Ovary (tissue), 7 donors: ENCODE measurements at regions not wholly inside any gene's neighbourhood (a gene's known extent, or its start where the extent isn't known, plus 50 kb on each side); places are given as distances from the start of the nearest gene placed in this dataset.
"Not testable (repeated sequence)": the region's sequence is repeated elsewhere in the genome, so short reads cannot be mapped to it uniquely, and the experiment has no call there.

Experiments used
- DNase-seq, 5 donors: peaks; one replicate each; pipeline ENCODE4 v3.0.0-alpha.2; 2019 to 2020
- H3K27ac ChIP-seq, 2 donors: fragments of 200-600 bp; one replicate each; pipeline versions ENCODE4 v1.5.1 to v1.8.0; 2019 to 2022
- H3K27me3 ChIP-seq: fragments of 200-600 bp; one replicate; pipeline ENCODE4 v1.8.0; 2022
- H3K36me3 ChIP-seq: fragments of 200-600 bp; sonication (generic); one replicate; pipeline ENCODE4 v1.5.1; 2019
- H3K4me1 ChIP-seq: one replicate; pipeline ENCODE4 v1.8.1; 2013; ENCODE audit warnings: mild to moderate bottlenecking, moderate library complexity; ENCODE audit not compliant: insufficient read depth
- H3K4me3 ChIP-seq: fragments of 200-600 bp; sonication (generic); one replicate; pipeline ENCODE4 v1.5.1; 2017
- H3K9me3 ChIP-seq, 2 donors: fragments of 200-600 bp in 1 of 2; sonication (generic) in 1 of 2; one replicate each; pipeline versions ENCODE4 v1.5.1 to v1.8.1; 2013 to 2019; ENCODE audit warnings: mild to moderate bottlenecking in 1 of 2, moderate library complexity in 1 of 2
- CTCF ChIP-seq, 3 donors: fragments of 450-650 bp in 2 of 3; fragments of 200-600 bp in 1 of 3; IDR thresholded peaks; one replicate each; pipeline versions ENCODE4 v1.5.1 to v1.8.0; 2016 to 2022; ENCODE audit warnings: antibody characterized with exemption in 3 of 3, mild to moderate bottlenecking in 1 of 3
- EP300 ChIP-seq: sonication (generic); formaldehyde crosslinking; IDR thresholded peaks from one replicate; pipeline ENCODE4 v1.6.1; 2017; ENCODE audit warnings: antibody characterized with exemption
- POLR2A ChIP-seq: fragments of 450-650 bp; IDR thresholded peaks from one replicate; pipeline ENCODE4 v1.6.1; 2017; ENCODE audit warnings: antibody characterized with exemption, mild to moderate bottlenecking, moderate library complexity
- WGBS, 3 donors: extraction: QIAGEN DNeasy Blood & Tissue Kit in 1 of 3; methylation state at CpG; one replicate each; pipeline versions ENCODE4 v1.1.5 to v1.1.7; 2013 to 2017; 5-methylcytosine and 5-hydroxymethylcytosine counted together
- intact Hi-C, 4 donors: fragments of 100-400 bp; cut with DNase I; formaldehyde crosslinking; loops; one replicate each; pipeline versions ENCODE4 v1.11.0 to v1.15.1; 2022 to 2023
- donor health status: DM: no; HTN: no; CAD: no; lungs with moderate emphysema.
- donor health status: DM: no; HTN: no; CAD: no.
- donor health status: Bipolar disorder and iron deficiency.
- donor health status: DM: no; HTN: no; CAD: no.
- donor health status: DM: yes; HTN: yes; CAD: no.

DNA sequence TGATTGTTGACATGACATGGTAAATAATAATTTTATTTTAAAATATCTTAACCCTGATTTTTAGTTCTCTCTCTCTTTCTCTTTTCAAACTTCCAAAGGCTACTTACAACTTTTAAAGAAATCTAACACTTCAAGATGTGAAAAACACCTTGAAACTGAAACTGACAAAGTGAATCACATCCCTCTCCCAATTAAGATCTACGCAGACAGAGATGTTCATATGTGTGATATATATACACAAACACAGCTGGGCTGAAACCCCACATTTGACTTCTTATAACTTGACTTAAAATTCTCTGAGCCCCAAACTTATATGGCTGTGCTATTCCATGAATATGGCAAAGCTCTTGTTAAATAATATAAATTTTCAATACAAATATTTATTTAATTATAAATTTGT is 261.2 kb upstream of the PTPRD start:
- Histone ChIP-seq H3K27me3 (no peaks in the 10 kb centered on the region), H3K36me3 (no peaks in the 10 kb centered on the region), H3K9me3 (no peaks in the 10 kb centered on the region), H3K27ac (no peak overlapping the region), H3K4me1 (no peaks in the 10 kb centered on the region), H3K4me3 (no peak overlapping the region)
- no peak for DNase-seq
- intact Hi-C loops = no loop called here
- TF ChIP-seq EP300 (no peak), POLR2A (no peak), CTCF (IDR thresholded peaks at IDR 0.05) (no peak)
- WGBS, 3 donors = 84 to 88% (median 87%) methylated on average over 1 of the region's 1 CpG

DNA sequence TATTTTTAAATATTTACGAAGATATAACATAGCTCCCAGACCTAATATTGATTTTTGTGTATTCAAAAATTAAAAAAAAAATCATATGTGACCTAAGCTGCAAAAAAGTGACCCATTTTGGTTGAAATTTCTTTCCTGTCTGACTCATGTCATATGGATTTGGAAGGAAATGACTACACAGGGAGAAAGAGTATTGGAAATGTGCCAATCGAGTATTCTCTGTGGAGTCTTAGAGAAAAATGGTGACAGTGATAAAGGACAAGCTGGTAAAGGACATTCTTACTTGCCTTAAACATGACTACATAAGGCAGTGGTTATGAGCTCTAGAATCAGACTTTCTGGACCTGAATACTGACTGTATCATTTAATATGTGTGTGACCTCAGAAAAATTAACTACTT is 262.9 kb upstream of the PTPRD start:
- DNase-seq = no peak
- no peak overlapping the region for H3K4me3 ChIP-seq
- TF ChIP-seq EP300 = no peak
- TF ChIP-seq POLR2A = no peak
- no peak for TF ChIP-seq CTCF (IDR thresholded peaks at IDR 0.05)
- H3K27me3 ChIP-seq = no peaks in the 10 kb centered on the region
- no peaks in the 10 kb centered on the region for H3K36me3 ChIP-seq
- no peak overlapping the region for H3K27ac ChIP-seq
- WGBS, 3 donors = 77 to 86% (median 82%) methylated on average over 2 of the region's 2 CpGs
- no peaks in the 10 kb centered on the region for H3K9me3 ChIP-seq
- H3K4me1 ChIP-seq = no peaks in the 10 kb centered on the region
- intact Hi-C loops = no loop called here

DNA sequence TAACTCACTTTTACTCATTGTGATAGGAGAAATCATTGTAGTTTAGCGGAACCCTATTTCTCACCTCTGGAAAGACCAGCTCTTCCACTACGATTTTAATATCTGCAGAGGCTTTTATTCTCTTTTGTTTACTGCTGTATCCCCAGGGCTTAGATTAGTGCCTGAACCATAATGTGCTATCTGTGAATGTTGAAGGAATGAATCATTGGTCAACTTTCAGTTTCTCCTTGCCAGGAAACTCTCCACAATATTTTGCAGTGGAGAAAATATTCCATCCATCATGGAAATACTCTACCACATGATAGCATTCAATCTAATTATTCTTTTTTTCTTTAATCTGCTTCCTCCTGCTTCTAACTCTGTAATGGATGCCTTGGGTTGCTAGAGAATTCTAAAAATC is 263.5 kb upstream of the PTPRD start:
- intact Hi-C loops = no loop called here
- H3K27ac ChIP-seq = no peak overlapping the region
- H3K4me3 ChIP-seq = no peak overlapping the region
- H3K9me3 ChIP-seq = no peaks in the 10 kb centered on the region
- no peaks in the 10 kb centered on the region for H3K36me3 ChIP-seq
- WGBS, 3 donors = 45 to 49% (median 46%) methylated on average over 2 of the region's 2 CpGs
- H3K4me1 ChIP-seq = no peaks in the 10 kb centered on the region
- DNase-seq = no peak
- TF ChIP-seq EP300 = no peak
- no peak for TF ChIP-seq POLR2A
- TF ChIP-seq CTCF (IDR thresholded peaks at IDR 0.05) = no peak
- H3K27me3 ChIP-seq = no peaks in the 10 kb centered on the region

- DNase-seq, H3K4me1 ChIP-seq, H3K27me3 ChIP-seq, H3K27ac ChIP-seq, H3K9me3 ChIP-seq, intact Hi-C loops, H3K4me3 ChIP-seq, H3K36me3 ChIP-seq: not testable (repeated sequence)
- WGBS, 3 donors = 85 to 90% (median 88%) methylated on average over 5 of the region's 5 CpGs
Observed at GRCh38 chr9:10890266-10890665, 277.5 kb upstream of the PTPRD start.

GRCh38 chr9:10899509-10899908 is 286.7 kb upstream of the PTPRD start:
- Histone ChIP-seq H3K36me3 (no peaks in the 10 kb centered on the region), H3K27ac (no peak overlapping the region), H3K4me1 (no peaks in the 10 kb centered on the region), H3K27me3 (no peaks in the 10 kb centered on the region), H3K9me3 (no peaks in the 10 kb centered on the region), H3K4me3 (no peak overlapping the region)
- TF ChIP-seq CTCF (IDR thresholded peaks at IDR 0.05) (no peak), POLR2A (no peak), EP300 (no peak)
- intact Hi-C loops = no loop called here
- DNase-seq = no peak
- 74 to 90% (median 83%) methylated on average over 3 of the region's 3 CpGs for WGBS, 3 donors
